NCI-H1092 treated with DMSO at 0.1 percent for 48 hours (cell line): ENCODE measurements at regions not wholly inside any gene's neighbourhood (a gene's known extent, or its start where the extent isn't known, plus 50 kb on each side); places are given as distances from the start of the nearest gene placed in this dataset.

Experiments used
- DNase-seq: peaks from one replicate; lab custom pipeline; 2025; lab: John Stamatoyannopoulos, UW

DNA sequence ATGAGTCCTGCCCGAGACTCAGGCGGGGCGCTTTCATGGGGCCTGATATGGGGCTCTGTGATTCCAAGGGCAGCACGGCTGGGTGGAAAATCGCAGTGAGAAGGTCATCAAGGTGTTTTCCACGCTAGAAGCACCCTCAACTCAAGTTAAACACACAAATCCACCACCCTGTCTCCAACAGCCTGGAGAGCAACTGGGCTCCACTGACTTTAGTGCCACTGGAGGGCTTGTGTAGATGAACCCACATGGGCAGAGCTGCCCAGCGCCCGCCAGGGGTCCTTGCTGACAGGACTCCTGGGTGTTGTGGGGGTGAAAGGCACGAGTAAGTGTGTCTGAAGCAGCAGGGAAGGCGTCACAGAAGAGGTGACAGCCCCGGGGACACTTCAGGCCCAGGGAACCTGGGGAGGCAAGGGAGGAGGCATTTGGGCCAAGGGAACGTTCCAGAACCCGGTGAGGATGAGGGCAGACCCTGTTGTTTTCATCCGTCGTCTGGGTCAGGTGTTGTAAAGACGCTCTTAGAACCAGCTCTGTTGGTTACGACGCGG lies 51.8 kb upstream of the CTDP1 start:
- DNase-seq = no peak

DNA sequence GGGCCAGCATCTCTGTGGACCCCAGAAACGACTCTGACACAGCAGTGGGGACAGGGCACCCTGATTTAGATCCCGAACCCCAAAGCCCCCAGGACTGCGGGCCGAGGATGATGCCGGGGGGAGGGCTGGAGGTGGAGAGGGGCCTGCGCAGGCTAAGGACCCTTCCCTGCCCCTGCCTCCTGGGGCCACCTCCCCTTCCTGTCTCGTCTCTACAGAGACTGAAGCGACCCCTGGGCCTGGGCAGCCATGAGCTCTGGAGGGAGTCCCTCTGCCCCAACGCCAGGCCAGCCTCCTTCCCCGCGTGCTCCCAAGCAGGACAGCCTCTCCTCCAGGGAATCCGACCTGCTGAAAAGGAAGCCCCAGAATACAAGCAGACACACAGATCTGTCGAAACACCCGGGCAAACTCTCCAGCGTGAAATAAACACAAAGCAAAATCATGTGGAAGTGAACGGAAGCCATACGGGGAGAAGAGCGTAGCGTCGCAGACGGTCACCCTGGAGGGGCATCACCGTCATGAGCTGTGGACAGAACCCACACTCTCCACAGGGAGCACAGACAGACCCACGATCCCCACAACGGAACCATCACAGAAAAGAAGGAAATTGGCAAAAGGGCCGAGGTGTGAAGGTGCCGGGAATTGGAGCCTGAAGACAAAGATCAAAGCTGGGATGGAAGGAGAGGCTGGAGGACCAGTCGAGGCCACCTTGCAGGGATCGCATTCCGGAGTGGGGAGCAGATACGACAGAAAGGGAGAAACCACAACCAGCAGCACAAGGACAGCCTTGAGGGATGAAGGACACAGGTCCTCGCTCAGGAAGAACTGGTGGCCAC lies 51.0 kb upstream of the CTDP1 start:
- DNase-seq = no peak

DNA sequence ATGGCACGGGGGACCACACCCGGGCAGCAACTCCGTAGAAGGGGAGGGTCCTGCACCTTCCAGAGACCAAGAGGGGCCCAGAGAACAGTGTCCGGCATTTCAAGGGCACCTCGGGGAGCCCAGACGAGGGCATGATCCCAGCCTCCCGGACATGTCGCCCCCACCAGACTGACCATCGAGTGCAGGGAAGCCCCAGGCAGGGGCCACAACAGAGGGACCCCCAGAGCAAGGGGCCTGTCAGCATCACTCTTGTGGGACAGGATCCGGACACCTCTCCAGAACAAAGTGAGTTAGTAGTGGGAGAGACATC lies 50.4 kb upstream of the CTDP1 start:
- DNase-seq = no peak

- DNase-seq = no peak
These were observed 50.0 kb upstream of the CTDP1 start for GRCh38 chr18:79629606-79630005.
